Stimulated activated effector memory CD8-positive, alpha-beta T cell treated with anti-CD3 and anti-CD28 coated beads, Interleukin-12 subunit alpha, Interleukin-12 subunit beta, amount 100 ng/mL, for 72 hours (primary cell): ENCODE measurements at regions not wholly inside any gene's neighbourhood (a gene's known extent, or its start where the extent isn't known, plus 50 kb on each side); places are given as distances from the start of the nearest gene placed in this dataset.
"Not testable (repeated sequence)": the region's sequence is repeated elsewhere in the genome, so short reads cannot be mapped to it uniquely, and the experiment has no call there.

Experiments
- ATAC-seq: fragments of 150-1000 bp; cut with Tn5 transposase; 2 replicates; pipeline ENCODE4 v1.10.0; 2021
- DNase-seq, 2 donors: peaks; one replicate each; pipeline ENCODE4 v3.0.0; 2021 to 2022; ENCODE audit warnings: low spot score in 2 of 2
- H3K27ac Mint-ChIP-seq: one replicate; pipeline ENCODE4 v1.8.0; 2022; ENCODE audit warnings: mild to moderate bottlenecking, mixed read lengths
- H3K36me3 Mint-ChIP-seq: one replicate; pipeline ENCODE4 v1.8.0; 2022; ENCODE audit warnings: mild to moderate bottlenecking, mixed read lengths
- H3K4me1 Mint-ChIP-seq: one replicate; pipeline ENCODE4 v1.8.0; 2022; ENCODE audit warnings: mixed read lengths
- H3K4me3 Mint-ChIP-seq: one replicate; pipeline ENCODE4 v1.8.0; 2022; ENCODE audit warnings: mild to moderate bottlenecking, mixed read lengths
- H3K9me3 Mint-ChIP-seq: one replicate; pipeline ENCODE4 v1.8.0; 2022; ENCODE audit warnings: mixed read lengths

DNA sequence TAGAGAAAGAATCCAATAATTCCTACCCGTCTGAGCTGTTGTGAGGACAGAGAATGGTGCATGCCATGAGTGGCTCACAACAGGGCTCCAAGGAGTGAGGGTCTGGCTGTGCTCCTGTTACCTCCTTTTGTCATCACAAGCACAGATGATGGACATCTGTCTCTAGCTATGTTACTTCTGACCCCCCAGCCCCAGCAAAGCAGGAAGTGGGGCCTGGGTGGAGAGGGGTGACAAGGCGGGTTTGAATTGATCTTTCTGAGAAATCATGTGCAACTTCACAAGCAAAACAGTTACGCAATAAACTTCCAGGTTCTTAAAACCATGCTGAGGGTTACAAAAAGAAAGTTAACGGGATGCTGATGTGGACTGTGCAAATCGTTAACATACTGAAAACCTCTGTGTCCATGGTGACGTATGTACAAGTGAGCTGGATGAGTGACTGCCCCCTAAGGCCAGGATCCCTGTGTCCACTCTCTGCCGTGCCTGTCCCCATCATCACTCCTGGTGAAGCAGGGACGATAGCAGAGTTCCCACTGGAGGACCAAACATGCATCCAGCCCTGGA, 254.7 kb downstream of the BCL2L11 start:
- H3K4me3 Mint-ChIP-seq, H3K4me1 Mint-ChIP-seq, H3K27ac Mint-ChIP-seq, DNase-seq, H3K36me3 Mint-ChIP-seq, H3K9me3 Mint-ChIP-seq, ATAC-seq: not testable (repeated sequence)

DNA sequence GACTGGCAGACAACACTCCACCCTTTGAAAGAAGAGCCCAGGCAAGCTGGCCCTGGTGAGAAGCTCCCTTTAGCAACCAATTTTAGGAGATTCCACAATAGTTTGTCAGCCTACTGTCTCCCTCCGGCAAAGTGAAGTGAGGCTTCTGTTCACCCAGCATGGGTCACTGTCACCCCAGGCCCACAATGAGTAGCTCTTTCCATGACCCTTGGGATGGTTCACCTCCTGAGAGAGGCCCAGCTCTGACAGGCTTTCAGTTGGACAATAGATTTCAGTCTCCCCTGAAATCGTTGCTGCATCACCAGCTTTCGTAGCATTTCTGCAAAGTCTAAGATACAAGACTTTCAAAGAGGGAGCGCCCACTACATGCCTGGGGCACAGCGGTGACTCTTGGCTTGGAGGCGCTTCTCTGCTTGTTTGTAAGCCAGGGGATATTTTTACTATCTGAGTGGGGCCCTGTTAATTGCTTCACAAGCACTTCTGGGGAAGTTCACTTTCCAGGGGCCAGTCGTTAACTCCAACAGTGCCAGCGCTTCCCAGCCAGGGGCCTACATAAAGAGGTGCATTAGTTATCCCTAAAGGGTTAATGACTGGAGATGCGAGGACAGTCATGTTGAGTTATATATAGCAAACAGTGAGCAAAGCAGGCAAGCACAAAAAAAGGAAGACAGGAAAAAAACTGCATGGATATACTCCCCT, 255.7 kb downstream of the BCL2L11 start:
- DNase-seq, result peak in 1 of 2 donors; percentile 38
- not testable (repeated sequence) for H3K9me3 Mint-ChIP-seq, ATAC-seq, H3K4me3 Mint-ChIP-seq, H3K36me3 Mint-ChIP-seq, H3K27ac Mint-ChIP-seq, H3K4me1 Mint-ChIP-seq

DNA sequence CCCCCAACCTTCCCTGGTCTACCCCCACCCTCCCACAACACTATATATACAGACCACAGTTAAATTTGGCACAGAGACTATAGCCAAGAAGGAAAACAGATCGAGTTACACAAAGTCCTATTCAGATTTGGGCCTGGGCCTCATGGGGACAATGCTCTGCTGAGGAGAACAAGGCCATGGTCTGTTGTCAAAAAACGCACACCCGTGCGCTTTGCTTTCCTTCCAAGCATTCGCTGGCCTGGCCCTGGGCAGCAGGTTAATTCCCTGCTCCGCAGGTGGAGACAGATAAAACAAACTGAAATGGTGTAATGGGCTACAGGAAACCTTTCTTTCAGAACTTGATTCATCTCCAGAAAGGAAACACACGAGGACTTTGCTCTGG, 256.2 kb downstream of the BCL2L11 start:
- not testable (repeated sequence) for ATAC-seq, H3K27ac Mint-ChIP-seq, H3K4me1 Mint-ChIP-seq, H3K9me3 Mint-ChIP-seq, H3K4me3 Mint-ChIP-seq, H3K36me3 Mint-ChIP-seq
- peak in 1 of 2 donors; percentile 30 for DNase-seq

DNA sequence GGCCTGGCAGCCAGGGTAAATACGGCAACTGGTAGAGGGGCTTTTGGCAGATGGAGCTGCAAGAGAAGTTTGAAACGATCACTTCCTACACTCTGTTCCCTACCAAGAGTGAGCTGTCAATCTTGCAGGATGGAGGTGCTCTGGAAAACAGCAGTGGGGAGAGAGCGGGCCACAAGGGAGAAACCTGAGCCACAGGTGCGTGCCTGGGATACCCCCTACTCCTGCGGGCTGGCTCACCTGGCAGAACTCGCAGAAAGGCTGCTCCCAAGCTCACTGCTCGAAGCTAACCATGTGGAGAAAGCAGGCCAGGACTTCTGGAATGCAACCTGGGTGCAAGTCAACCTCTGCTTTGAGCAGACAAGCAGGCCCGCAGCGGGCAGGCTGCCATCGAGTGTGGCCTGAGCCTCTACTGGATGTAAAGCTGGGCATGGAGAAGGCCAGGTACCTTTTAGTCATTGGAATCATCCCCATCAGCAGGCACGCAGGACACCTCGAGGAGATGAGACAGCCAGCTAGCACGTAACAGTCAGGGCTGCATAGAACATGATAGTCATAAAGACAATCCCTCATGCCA, 256.8 kb downstream of the BCL2L11 start:
- H3K4me3 Mint-ChIP-seq, H3K9me3 Mint-ChIP-seq, H3K36me3 Mint-ChIP-seq, H3K27ac Mint-ChIP-seq, ATAC-seq, H3K4me1 Mint-ChIP-seq: not testable (repeated sequence)
- DNase-seq, result peak in 1 of 2 donors; percentile 29

DNA sequence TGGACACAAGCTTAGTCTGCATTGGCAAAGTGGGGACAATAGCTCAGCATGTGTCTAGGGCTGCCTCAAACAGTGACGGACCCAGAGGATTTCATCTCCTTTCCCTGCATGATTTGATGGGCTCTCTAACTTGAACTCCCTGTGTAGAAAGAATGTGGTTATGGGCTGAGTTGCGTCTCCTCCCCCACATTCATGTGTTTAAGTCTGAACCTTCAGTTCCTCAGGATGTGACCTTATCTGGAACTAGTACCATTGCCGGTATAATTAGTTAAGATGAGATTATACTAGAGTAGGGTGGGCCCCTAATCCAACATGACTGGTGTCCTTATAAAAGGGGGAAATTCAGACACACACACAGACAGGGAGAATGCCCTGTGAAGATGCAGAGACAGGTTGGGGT, 257.6 kb downstream of the BCL2L11 start:
- not testable (repeated sequence) for H3K36me3 Mint-ChIP-seq, DNase-seq, H3K4me3 Mint-ChIP-seq, H3K4me1 Mint-ChIP-seq, H3K27ac Mint-ChIP-seq, ATAC-seq, H3K9me3 Mint-ChIP-seq

DNA sequence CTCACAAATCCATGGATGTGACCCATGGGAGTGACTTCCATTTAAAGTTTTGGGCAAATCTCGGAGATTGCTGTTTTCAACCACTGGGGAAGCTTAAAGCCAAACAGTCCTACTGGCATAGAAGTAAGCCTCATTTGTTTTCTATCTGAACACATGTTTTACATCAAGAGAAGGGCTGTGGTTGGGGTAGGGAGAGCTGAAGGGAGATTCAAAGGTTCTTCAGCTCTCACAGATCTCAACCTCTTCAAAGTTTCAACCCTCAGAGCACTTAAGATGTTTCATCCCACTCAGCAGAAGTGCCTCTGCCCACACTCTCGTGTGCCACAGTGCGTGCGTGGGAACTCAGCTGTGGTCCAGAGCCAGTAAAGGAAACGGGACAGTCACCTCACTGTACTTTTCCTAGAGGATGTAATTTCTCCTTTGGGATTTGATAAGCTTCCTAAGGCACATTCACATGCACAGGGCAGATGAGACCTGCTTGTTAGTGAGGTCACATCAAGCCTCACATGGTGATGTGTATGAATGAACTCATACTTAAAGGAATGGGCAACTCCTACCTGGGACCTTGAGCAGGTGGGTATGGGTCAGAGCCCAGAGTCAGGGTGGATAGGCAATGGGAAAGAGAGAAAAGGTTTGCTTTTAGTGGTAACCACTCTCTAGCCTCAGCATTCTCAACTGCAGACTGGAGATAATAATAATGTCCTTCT, 260.2 kb downstream of the BCL2L11 start:
- peak; percentile 63 for ATAC-seq
- not testable (repeated sequence) for DNase-seq

DNA sequence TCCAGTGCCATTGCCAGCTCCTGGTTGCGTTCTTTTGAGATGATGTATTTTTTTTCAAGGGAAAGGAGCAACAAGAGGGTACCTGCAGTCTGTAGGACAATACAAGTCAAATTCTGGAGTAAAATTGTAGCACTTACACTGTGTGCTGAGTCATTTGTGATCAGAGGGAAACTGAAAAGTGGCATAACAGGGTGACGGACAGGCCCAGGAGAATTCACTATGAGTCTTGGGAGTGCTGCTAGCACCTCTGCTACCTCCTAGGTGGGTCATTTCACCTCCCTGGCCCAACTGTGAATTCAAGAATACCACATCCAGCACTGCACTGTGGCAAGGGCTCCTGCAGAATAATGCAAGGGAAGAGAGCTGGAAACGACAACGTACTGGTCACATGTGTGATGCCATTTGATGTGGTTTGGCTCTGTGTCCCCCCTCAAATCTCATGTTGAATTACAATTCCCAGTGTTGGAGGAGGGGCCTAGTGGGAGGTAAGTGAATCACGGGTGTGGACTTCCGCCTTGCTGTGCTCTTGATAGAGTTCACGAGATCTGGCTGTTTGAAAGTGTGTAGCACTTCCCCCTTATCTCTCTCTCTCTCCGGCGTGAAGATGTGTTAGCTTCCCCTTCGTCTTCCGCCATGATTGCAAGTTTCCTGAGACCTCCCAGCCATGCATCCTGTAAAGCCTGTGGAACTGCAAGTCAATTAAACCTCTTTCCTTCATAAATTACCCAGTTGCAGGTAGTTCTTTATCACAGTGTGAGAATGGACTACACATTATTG, 261.0 kb downstream of the BCL2L11 start:
- not testable (repeated sequence) for H3K4me3 Mint-ChIP-seq, H3K36me3 Mint-ChIP-seq, H3K27ac Mint-ChIP-seq, H3K4me1 Mint-ChIP-seq, H3K9me3 Mint-ChIP-seq, DNase-seq
- ATAC-seq, result peak; percentile 47

More for the DNA sequence above, 260.2 kb downstream of the BCL2L11 start:
- not testable (repeated sequence) for H3K4me1 Mint-ChIP-seq, H3K27ac Mint-ChIP-seq, H3K36me3 Mint-ChIP-seq, H3K4me3 Mint-ChIP-seq, H3K9me3 Mint-ChIP-seq

DNA sequence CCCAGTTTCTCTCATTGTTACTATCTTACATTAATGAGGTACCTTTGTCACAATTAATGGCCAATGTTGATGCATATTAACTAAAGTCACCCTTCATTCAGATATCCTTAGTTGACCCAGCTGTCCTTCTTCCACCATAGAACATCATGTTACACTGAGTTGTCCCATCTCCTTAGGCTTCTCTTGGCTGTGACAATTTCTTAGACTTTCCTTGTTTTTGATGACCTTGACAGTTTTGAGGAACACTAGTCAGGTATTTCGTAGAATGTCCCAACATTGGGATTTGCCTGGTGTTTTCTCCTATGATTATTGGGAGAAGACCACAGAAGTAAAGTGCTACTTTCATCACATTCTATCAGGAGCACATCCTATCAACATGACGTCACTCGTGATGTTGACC, 261.8 kb downstream of the BCL2L11 start:
- not testable (repeated sequence) for H3K27ac Mint-ChIP-seq, H3K4me3 Mint-ChIP-seq, H3K36me3 Mint-ChIP-seq, ATAC-seq, H3K4me1 Mint-ChIP-seq, DNase-seq, H3K9me3 Mint-ChIP-seq

DNA sequence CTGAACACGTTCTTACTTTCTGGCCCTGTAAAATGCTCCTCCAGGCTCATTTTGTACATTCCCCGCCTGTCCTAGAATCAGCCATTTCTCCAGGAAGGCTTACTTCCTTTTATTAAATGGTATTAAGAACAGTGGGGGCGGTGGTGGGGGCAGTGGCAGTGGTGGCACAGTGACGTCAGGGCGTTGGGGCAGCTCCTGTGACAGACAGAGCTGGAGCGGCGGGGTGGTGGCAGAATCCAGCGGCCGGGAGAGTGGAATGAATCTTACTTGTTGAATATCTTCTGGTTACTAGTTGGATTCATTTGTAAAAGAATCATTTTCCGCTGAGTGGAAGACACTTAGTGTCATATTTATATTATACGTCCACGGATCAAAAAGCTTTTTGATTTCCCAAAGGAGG, 262.6 kb downstream of the BCL2L11 start:
- DNase-seq, ATAC-seq, H3K4me3 Mint-ChIP-seq, H3K27ac Mint-ChIP-seq, H3K36me3 Mint-ChIP-seq, H3K4me1 Mint-ChIP-seq, H3K9me3 Mint-ChIP-seq: not testable (repeated sequence)

DNA sequence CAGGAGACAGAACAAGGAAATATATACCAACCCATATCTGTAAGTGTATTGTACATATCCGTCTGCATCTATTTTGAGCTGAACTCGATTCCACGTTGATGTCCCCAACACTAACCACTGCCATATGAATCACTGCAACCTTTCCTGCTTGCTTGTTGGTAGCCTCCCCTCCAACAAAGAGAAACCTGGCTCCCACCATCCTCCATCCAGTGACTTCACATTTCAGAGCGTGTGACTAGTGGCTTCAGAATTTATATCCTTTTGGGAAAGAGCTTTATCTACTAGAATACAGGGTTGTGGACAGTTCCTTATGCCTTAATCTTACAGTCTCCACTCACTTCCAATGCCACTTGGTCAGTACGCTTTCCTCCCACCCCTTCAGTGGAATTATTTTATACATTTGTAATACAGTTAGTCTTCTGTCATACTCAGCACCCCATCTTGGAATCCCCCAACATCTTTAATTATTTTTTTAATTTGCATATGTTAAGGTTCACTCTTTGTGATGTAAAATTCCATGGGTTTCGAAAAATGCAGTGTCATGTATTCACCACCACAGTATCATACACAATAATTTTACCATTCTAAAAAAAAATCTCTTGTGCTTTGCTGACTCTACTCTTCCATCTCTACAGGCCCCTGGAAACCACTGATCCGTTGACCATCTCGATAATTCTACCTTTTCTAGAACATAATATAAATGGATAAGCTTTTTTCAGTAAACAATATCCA, 264.7 kb downstream of the BCL2L11 start:
- not testable (repeated sequence) for ATAC-seq, DNase-seq, H3K36me3 Mint-ChIP-seq

DNA sequence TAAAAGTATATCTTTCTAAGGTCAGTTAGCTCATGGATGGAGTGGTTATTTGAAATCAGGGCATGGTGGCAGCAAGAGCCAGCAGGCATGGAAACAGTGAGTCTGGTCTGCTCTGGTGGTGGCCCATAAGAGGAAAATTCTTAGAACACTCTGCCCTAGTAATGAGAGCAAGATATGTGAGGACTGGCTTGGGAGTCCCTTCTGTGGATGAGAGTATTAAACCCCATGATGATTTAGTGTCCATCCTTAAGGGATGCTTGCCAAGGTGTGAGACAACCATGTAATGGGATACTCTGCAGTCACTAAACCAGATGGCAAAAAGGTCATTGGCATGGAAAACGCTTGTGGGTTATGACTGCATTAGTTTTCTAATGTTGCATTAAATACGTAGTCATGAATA, 269.9 kb downstream of the BCL2L11 start:
- not testable (repeated sequence) for H3K36me3 Mint-ChIP-seq, DNase-seq, H3K4me1 Mint-ChIP-seq, H3K9me3 Mint-ChIP-seq, H3K27ac Mint-ChIP-seq, ATAC-seq, H3K4me3 Mint-ChIP-seq

More for the DNA sequence above, 264.7 kb downstream of the BCL2L11 start:
- not testable (repeated sequence) for H3K4me1 Mint-ChIP-seq, H3K9me3 Mint-ChIP-seq, H3K4me3 Mint-ChIP-seq, H3K27ac Mint-ChIP-seq

DNA sequence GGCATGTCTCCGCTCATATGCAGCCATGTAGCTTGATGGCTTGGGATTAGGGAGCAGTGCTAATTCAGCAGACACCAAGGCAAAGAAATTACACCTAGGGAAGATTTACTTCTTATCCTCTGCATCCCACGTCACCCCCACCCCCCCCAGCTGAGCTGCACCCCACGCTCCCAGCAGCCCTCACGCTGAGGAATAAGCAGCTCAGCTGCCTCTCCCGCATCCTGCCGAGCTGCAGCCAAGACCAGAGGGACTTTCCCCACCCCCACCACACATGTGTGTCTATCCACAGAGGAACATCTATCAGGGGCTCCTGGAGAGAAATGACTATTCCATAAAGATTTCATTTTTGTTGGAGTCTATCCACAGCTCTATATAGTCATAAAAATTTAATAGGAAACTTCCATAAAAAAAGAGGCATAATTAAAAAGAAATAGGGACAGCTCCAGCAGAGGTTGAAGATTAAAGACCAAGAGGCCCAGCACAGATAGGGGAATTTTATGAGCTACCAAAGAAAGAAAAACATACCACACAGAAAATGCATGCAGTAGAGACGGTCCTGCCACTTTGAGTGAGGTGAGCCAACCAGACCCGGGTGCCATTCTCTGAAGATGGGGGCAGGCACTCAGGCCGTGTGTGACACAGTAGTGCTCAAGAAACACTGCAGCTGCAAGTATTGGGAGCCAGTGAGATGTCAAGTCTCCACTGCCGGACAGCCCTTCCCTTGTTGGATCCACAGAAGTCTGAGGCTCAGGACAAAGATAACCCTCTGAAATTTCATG, 274.8 kb downstream of the BCL2L11 start:
- H3K36me3 Mint-ChIP-seq, H3K9me3 Mint-ChIP-seq, H3K4me3 Mint-ChIP-seq, H3K27ac Mint-ChIP-seq, H3K4me1 Mint-ChIP-seq: not testable (repeated sequence)
- DNase-seq (peak in 1 of 2 donors; percentile 56), ATAC-seq (peak; percentile 89)

DNA sequence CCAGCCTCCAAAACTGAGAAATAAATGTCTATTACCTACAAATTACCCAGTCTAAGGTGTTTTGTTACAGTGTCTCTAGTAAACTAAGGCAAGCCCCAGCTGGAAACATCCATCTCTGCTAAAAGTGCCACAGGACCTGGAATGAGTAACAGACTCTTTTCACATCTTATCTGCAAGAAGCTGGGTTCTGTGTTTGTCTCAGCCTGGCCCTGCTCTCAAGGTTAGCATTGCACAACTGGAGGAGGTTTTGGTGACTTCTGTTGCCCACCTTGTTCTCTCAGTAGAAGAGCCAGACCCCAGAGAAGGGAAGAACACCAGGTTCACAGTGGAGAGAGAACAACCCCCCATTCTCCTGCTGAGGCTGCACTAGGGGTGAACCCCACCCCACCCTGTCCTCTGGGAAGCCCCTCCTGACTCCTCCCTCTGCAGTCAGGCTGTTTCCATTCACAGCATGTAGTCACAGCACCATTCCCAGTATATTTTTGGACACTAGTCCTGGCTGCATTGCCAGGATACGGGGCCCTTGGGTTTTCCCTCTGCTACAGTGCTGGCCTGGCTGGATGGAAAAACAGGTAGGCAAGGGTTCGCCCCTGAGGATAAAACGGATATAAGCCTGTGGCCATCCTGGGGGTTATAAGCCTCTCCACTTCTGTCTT, 280.0 kb downstream of the BCL2L11 start:
- not testable (repeated sequence) for H3K9me3 Mint-ChIP-seq, H3K4me3 Mint-ChIP-seq, ATAC-seq, DNase-seq, H3K4me1 Mint-ChIP-seq, H3K27ac Mint-ChIP-seq, H3K36me3 Mint-ChIP-seq
